Testis (tissue), 2 donors: ENCODE measurements at regions not wholly inside any gene's neighbourhood (a gene's known extent, or its start where the extent isn't known, plus 50 kb on each side); places are given as distances from the start of the nearest gene placed in this dataset.

Experiments
- DNase-seq: peaks from one replicate; pipeline ENCODE4 v3.0.0-alpha.2; 2019
- H3K27ac ChIP-seq, 2 donors: fragments of 200-600 bp; sonication (generic); one replicate each; pipeline ENCODE4 v1.5.1; 2019
- H3K27me3 ChIP-seq: fragments of 200-600 bp; sonication (generic); one replicate; pipeline ENCODE4 v1.5.1; 2019
- H3K36me3 ChIP-seq: fragments of 200-600 bp; sonication (generic); one replicate; pipeline ENCODE4 v1.5.1; 2017; ENCODE audit warnings: low read depth; ENCODE audit errors: missing control alignments
- H3K4me1 ChIP-seq: fragments of 200-600 bp; sonication (generic); one replicate; pipeline ENCODE4 v1.5.1; 2019
- H3K4me3 ChIP-seq, 2 donors: fragments of 200-600 bp; sonication (generic); one replicate each; pipeline ENCODE4 v1.5.1; 2017 to 2019
- H3K9me3 ChIP-seq: fragments of 200-600 bp; sonication (generic); one replicate; pipeline ENCODE4 v1.5.1; 2017
- POLR2A ChIP-seq: fragments of 450-650 bp; IDR thresholded peaks from one replicate; pipeline ENCODE4 v1.6.1; 2017; ENCODE audit warnings: antibody characterized with exemption, mild to moderate bottlenecking, moderate library complexity
- WGBS, 2 donors: methylation state at CpG; one replicate each; pipeline ENCODE4 v1.1.5; 2018; 5-methylcytosine and 5-hydroxymethylcytosine counted together
- intact Hi-C: fragments of 100-400 bp; cut with DNase I; formaldehyde crosslinking; loops from one replicate; pipeline ENCODE4 v1.15.1; 2023; ENCODE audit warnings: low total_unique reads
- TF ChIP-seq, protein P1 (sequence below), 3 experiments: fragments of 450-650 bp in 2 of 3; fragments of 200-600 bp in 1 of 3; sonication (generic) in 1 of 3; IDR thresholded peaks; one replicate each; pipeline ENCODE4 v1.5.1; 2016 to 2019; ENCODE audit warnings: antibody characterized with exemption in 3 of 3, mild to moderate bottlenecking in 2 of 3, moderate library complexity in 1 of 3

DNA sequence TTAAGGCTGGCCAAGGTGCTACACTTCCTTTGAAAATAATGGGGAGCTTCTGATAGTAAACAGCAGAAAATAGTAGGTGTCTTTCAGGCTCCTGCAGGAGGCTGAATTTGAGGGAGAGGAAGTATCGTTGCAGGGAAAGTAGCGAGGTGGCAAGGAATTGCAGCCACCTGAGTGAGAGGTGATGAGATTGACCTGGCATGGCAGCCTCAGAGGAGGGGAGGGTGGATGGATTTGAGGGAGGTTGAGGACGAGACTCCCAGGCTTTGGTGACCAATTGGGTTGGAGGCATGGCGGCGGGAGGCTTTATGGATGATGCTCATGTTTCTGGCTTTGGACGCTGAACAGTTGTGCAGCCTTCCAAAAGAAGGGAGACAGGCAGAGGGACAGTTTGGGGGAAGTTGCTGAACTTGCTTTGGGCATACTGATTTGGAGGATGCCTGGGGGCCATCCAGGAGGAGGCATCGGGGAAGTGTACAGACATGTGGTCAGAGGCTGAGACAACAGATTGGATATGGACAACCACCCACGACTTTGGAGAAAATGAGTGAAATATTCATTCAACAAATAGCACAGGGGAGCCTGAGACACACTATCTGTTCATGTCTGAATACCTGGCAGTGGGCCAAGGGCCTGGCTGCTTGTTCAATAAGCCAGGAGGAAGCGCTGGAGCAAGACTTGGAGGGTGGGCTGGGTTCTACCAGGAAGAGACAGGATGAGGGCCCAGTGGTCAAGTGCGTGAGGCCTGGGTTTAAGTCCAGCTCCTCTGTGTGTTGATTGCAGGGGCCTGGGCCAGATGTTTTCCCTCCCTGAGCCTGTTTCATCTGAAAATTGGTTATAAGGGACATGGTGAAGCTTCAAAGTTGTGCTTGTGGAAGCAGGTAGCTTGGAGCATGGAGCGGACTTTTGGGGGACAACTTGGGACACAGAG, 113.2 kb downstream of the CEBPB start:
- TF ChIP-seq, protein P1, sequence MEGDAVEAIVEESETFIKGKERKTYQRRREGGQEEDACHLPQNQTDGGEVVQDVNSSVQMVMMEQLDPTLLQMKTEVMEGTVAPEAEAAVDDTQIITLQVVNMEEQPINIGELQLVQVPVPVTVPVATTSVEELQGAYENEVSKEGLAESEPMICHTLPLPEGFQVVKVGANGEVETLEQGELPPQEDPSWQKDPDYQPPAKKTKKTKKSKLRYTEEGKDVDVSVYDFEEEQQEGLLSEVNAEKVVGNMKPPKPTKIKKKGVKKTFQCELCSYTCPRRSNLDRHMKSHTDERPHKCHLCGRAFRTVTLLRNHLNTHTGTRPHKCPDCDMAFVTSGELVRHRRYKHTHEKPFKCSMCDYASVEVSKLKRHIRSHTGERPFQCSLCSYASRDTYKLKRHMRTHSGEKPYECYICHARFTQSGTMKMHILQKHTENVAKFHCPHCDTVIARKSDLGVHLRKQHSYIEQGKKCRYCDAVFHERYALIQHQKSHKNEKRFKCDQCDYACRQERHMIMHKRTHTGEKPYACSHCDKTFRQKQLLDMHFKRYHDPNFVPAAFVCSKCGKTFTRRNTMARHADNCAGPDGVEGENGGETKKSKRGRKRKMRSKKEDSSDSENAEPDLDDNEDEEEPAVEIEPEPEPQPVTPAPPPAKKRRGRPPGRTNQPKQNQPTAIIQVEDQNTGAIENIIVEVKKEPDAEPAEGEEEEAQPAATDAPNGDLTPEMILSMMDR (IDR thresholded peaks at IDR 0.05): no peak
- TF ChIP-seq POLR2A: no peak
- peak overlapping the region; percentile 71 to 90 for H3K27ac ChIP-seq
- H3K36me3 ChIP-seq: no peaks in the 10 kb centered on the region
- no peaks in the 10 kb centered on the region for H3K9me3 ChIP-seq
- peak; percentile 81 for DNase-seq
- 69 to 71% methylated on average over 11 of the region's 11 CpGs for WGBS, 2 donors
- peaks cover 38% of the 10 kb centered on the region for H3K4me1 ChIP-seq
- H3K4me3 ChIP-seq: no peak overlapping the region
- H3K27me3 ChIP-seq: no peaks in the 10 kb centered on the region
- intact Hi-C loops: no loop called here

DNA sequence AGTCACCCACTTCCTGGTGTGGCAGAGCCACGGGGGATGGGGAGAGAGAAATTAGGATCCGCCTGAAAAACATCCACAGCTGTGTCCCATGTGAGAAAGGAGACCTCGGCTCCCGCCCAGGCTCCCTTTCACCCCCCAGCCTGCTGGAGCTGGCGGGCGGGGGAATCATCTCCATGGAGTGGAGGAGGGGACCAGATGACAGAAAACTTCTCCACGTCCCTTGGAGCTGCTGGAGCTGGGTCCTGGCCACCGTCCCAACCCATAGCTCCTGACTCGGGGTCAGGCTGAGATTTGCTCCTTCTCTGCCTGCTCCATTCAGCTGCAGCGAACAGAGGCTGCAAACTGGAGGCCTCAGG, 113.8 kb downstream of the CEBPB start:
- Histone ChIP-seq H3K27me3 (no peaks in the 10 kb centered on the region), H3K4me1 (peaks cover 45% of the 10 kb centered on the region), H3K4me3 (no peak overlapping the region), H3K36me3 (no peaks in the 10 kb centered on the region), H3K9me3 (no peaks in the 10 kb centered on the region), H3K27ac (peak overlapping the region; percentile 71 to 90)
- DNase-seq: peak; percentile 79
- intact Hi-C loops: no loop called here
- TF ChIP-seq, protein P1 (IDR thresholded peaks at IDR 0.05): no peak
- no peak for TF ChIP-seq POLR2A
- 42 to 45% methylated on average over 6 to 10 of the region's 10 CpGs for WGBS, 2 donors

DNA sequence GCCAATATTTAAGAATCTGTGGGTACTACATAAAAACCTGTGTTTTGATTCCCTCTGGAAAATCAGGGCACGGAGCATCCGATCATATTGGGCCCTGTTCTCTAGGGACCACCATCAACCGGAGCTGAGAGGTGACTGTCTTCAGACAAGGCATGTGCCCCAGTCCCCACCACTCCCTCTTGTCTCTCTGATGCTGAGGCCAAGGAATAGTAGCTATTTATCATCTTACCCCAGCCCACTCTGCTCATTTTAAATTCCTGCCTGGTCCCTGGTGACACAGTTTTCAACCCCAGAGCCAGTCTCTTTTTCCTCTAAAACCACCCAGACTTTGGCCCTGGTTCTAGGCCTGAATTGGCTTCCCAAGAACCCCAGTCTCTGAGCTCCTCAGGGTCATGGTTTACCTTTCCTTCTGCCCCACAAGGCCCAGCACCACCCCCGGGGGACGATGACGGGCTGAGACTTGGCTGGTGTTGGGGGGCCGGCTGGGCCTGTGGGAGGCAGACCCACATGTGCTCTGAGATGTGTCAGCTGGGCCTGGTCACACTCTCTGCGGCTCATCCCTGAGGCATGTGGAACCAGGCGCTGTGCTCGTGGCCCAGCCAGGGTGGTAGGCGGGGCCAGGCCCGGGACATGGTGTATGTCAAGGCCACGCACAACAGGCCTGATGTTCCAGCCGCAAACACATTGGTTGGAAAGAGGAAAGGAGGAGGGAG, 114.4 kb downstream of the CEBPB start:
- whole genome bisulfite sequencing, 2 donors: 35 to 65% methylated on average over 9 to 14 of the region's 14 CpGs
- H3K27me3 ChIP-seq: no peaks in the 10 kb centered on the region
- peaks cover 45% of the 10 kb centered on the region for H3K4me1 ChIP-seq
- peak; percentile 93 for DNase-seq
- peak overlapping the region; percentile 71 to 90 for H3K27ac ChIP-seq
- no peaks in the 10 kb centered on the region for H3K9me3 ChIP-seq
- intact Hi-C loops: no loop called here
- H3K4me3 ChIP-seq: no peak overlapping the region
- no peak for TF ChIP-seq POLR2A
- TF ChIP-seq, protein P1 (IDR thresholded peaks at IDR 0.05): no peak
- no peaks in the 10 kb centered on the region for H3K36me3 ChIP-seq

DNA sequence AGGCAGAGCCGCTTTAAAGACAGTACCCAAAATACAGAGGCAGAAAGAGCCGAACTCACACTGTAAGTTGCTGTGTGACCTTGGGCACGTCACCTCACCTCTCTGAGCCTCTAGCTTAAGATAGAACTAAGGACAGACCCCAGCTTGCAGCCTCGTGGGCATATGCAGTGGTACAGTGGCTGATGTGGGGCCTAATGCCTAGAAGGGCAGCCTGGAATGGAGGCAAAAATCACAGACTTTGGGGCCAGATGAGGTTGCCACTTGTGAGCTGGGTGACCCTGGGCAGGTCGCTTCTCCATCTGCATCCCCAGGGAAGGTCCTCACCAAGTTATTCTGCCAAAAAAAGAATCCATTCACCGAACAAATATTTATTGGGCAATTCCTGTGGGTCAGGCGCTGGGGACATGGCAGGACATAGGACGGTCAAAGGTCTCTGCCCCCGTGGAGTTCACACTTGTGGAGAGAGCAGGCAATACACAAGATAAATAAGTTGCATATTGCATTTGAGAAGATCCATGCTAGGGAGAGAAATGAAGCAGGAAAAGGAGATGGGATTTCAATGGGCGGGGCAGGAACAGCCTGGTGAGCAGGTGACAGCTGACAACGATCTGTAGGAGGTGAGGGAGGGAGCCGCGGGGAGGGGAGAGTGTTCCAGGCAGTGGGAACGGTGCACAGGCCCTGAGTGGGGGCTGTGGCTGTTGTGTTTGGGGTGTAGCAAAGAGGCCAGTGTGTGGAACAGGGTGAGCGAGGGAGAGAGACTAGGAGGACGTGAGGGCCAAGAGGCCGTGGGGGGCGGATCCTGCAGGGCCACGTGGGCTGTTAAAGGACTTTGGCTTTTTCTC, 115.2 kb downstream of the CEBPB start:
- Histone ChIP-seq H3K27ac (peak overlapping the region; percentile 71 to 90), H3K9me3 (no peaks in the 10 kb centered on the region), H3K36me3 (no peaks in the 10 kb centered on the region), H3K4me3 (no peak overlapping the region), H3K27me3 (no peaks in the 10 kb centered on the region), H3K4me1 (peaks cover 45% of the 10 kb centered on the region)
- WGBS, 2 donors: 42 to 51% methylated on average over 19 of the region's 19 CpGs
- intact Hi-C loops: no loop called here
- TF ChIP-seq, protein P1 (IDR thresholded peaks at IDR 0.05): no peak
- no peak for TF ChIP-seq POLR2A
- DNase-seq: no peak
